ENCODE measurements at regions not wholly inside any gene's neighbourhood (a gene's known extent, or its start where the extent isn't known, plus 50 kb on each side); places are given as distances from the start of the nearest gene placed in this dataset.

DNA sequence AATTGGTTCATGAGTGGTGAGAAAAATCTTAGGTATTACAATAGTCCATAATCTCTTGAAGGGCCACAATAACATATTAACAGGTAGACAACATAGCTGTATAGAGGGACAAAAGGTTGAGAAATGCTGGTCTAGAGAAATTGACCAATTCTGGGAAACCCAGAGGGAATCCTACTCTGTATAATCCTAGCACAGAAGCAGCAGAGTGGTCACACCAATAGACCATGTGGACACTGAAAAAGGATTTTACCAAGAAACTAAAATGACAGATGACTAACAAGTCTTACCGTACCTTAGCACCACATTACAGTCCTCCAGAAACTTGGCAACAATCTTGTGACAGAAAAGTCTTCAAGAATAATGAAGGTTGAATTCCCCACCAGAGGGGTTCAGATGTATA lies 169.1 kb upstream of the PCDH18 start:
- Mint-ChIP-seq H3K4me3 (no peak overlapping the region), H3K9me3 (peaks cover 11% of the 10 kb centered on the region), H3K4me1 (ENCODE audit: unreplicated experiment) (peaks cover 14% of the 10 kb centered on the region), H3K27me3 (no peaks in the 10 kb centered on the region), H3K27ac (no peak overlapping the region), H3K36me3 (no peaks in the 10 kb centered on the region)
- TF ChIP-seq CTCF (conservative IDR thresholded peaks at IDR 0.05) = no peak
- no peak for DNase-seq (ENCODE audit: extremely low spot score, unreplicated experiment)

- DNase-seq (ENCODE audit: extremely low spot score, unreplicated experiment) = no peak
These were observed 168.5 kb upstream of the PCDH18 start for GRCh38 chr4:137700751-137701150.

DNA sequence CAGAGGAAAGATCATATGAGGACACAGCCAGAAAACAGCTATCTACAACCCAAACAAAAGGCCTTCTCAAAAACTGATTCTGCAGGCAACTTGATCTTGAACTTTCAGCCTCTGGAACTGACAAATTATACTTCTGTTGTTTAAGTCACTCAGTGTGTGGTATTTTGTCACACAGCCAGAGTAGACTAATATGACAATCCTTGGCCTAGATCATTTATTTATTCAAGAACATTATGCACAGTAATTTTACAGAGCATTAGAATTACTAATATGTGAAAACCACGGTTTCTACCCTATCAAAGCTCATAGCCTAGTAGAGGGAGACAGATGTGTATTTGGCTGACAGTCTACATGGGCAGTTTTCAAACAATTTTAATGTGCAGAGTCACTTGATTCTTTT lies 167.8 kb upstream of the PCDH18 start:
- H3K27me3 Mint-ChIP-seq = no peaks in the 10 kb centered on the region
- DNase-seq (ENCODE audit: extremely low spot score, unreplicated experiment) = no peak
- no peak overlapping the region for H3K27ac Mint-ChIP-seq

More at GRCh38 chr4:137700751-137701150, 168.5 kb upstream of the PCDH18 start:
- Mint-ChIP-seq H3K27me3 (no peaks in the 10 kb centered on the region), H3K9me3 (peaks cover 11% of the 10 kb centered on the region), H3K27ac (no peak overlapping the region), H3K4me3 (no peak overlapping the region), H3K36me3 (no peaks in the 10 kb centered on the region), H3K4me1 (ENCODE audit: unreplicated experiment) (peaks cover 18% of the 10 kb centered on the region)
- TF ChIP-seq CTCF (conservative IDR thresholded peaks at IDR 0.05) = no peak

DNA sequence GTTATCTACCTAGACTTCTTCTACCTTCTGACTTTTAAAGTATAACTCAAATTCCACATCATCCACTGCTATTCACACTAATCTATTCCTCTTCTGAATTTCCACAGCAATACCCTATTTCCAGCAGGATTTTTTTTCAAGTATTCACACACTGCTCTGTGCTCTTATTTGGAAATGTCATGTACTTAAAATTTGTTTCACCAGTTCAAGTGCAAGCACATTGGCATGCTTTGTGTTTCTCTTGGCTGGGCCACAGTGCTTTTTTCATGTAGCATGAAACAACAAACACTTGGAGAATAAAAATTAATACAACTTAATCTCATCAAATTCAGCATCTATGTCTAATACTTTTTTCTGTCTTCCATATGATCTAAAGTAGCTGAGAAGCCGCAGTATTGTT lies 161.8 kb upstream of the PCDH18 start:
- DNase-seq (ENCODE audit: extremely low spot score, unreplicated experiment) = no peak

More for the DNA sequence above, 167.8 kb upstream of the PCDH18 start:
- Mint-ChIP-seq H3K36me3 (no peaks in the 10 kb centered on the region), H3K4me3 (no peak overlapping the region), H3K9me3 (peaks cover 11% of the 10 kb centered on the region), H3K4me1 (ENCODE audit: unreplicated experiment) (peaks cover 17% of the 10 kb centered on the region)
- TF ChIP-seq CTCF (conservative IDR thresholded peaks at IDR 0.05) = no peak

DNA sequence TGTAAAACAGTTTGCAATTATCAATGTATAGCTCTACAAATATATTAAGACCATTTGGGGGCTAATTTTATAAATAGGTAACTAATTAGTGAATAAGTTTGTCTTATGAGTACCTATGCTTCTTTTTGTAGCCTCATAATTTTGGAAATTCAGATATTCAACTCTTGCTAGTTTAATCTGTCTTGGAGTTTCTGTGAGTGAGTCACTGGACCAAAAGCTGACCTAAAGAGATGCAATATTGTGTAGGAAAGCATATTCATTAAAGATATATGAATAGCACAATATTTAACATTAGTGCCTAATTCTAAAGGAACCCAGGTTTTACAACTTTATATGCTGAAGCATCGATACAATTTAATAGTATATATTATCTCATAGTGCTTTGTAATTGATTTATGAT lies 161.3 kb upstream of the PCDH18 start:
- Mint-ChIP-seq H3K36me3 (no peaks in the 10 kb centered on the region), H3K4me3 (no peak overlapping the region), H3K4me1 (ENCODE audit: unreplicated experiment) (peaks cover 8% of the 10 kb centered on the region), H3K27me3 (no peaks in the 10 kb centered on the region), H3K27ac (no peak overlapping the region), H3K9me3 (peaks cover 3% of the 10 kb centered on the region)
- no peak for TF ChIP-seq CTCF (conservative IDR thresholded peaks at IDR 0.05)
- DNase-seq (ENCODE audit: extremely low spot score, unreplicated experiment) = no peak

More for the DNA sequence above, 161.8 kb upstream of the PCDH18 start:
- Mint-ChIP-seq H3K4me1 (ENCODE audit: unreplicated experiment) (peaks cover 8% of the 10 kb centered on the region), H3K27ac (no peak overlapping the region), H3K4me3 (no peak overlapping the region), H3K36me3 (no peaks in the 10 kb centered on the region), H3K9me3 (peaks cover 5% of the 10 kb centered on the region), H3K27me3 (no peaks in the 10 kb centered on the region)
- TF ChIP-seq CTCF (conservative IDR thresholded peaks at IDR 0.05) = no peak

DNA sequence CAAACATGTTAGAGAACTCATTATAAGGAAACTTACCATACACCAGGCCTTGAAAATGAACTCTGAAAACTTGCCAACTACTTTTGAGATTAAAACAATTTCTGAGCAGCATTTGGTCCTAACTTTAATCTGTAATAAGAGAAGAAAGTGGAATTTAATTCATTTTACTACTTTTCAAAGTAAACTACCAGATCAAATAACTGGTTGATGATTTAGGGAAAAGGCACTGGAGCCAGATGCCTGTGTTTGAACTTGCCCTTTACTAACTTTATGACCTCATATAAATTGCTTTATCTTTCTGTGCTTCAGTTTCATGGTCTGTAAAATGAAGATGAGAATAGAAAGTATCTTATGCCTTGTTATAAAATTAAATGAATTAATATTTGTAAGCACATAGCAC lies 159.9 kb upstream of the PCDH18 start:
- Mint-ChIP-seq H3K9me3 (no peaks in the 10 kb centered on the region), H3K27ac (no peak overlapping the region), H3K27me3 (no peaks in the 10 kb centered on the region), H3K4me3 (no peak overlapping the region), H3K4me1 (ENCODE audit: unreplicated experiment) (peaks cover 8% of the 10 kb centered on the region), H3K36me3 (no peaks in the 10 kb centered on the region)
- TF ChIP-seq CTCF (conservative IDR thresholded peaks at IDR 0.05) = no peak
- no peak for DNase-seq (ENCODE audit: extremely low spot score, unreplicated experiment)

Measured in type B pancreatic cell (in vitro differentiated cells).